IPS-11a (cell line): ENCODE measurements at regions not wholly inside any gene's neighbourhood (a gene's known extent, or its start where the extent isn't known, plus 50 kb on each side); places are given as distances from the start of the nearest gene placed in this dataset.

ENCODE experiments used
- H3K4me3 ChIP-seq: one replicate; pipeline ENCODE4 v1.5.1; 2013; ENCODE audit warnings: low read depth, low read length, control low read depth

DNA sequence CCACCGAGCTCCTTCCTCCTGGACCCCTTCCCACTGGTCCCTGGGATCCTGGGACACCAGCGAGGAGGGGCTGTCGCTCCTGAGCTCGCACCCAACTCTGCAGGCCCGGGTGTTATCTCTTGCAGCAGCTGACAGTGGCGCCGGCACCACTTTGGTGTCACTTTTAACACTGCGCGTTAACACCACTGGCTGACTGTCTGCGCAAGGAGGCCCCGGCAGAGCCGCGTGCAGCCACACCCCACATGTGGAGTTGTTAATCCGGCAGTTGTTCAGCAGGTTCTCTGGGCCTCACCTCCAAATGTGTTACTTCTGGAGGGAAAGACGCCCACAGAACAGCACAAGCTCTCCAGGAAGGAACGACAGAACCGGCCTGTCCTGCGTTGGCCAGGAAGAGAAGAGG, 155.0 kb upstream of the GLI2 start:
- no peak overlapping the region for H3K4me3 ChIP-seq

DNA sequence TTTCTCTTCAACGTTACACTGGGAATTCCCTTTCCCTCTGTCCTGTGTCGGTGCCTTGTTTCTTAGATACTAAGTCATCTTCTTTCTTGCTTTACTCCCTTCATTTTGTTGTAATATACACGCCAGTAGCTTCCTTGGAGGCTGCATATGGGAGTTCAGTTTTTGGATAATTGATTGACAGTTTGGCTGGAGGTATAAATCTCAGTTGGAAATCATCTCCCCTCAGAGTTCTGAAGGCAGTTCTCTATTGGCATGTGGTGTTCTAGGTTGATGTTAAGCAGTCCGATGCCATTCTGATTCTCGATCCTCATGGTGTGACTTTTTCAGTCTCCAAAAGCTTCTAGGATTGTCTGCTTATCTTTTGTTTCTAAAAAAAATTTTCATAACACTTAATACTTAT, 152.5 kb upstream of the GLI2 start:
- H3K4me3 ChIP-seq, result no peak overlapping the region

DNA sequence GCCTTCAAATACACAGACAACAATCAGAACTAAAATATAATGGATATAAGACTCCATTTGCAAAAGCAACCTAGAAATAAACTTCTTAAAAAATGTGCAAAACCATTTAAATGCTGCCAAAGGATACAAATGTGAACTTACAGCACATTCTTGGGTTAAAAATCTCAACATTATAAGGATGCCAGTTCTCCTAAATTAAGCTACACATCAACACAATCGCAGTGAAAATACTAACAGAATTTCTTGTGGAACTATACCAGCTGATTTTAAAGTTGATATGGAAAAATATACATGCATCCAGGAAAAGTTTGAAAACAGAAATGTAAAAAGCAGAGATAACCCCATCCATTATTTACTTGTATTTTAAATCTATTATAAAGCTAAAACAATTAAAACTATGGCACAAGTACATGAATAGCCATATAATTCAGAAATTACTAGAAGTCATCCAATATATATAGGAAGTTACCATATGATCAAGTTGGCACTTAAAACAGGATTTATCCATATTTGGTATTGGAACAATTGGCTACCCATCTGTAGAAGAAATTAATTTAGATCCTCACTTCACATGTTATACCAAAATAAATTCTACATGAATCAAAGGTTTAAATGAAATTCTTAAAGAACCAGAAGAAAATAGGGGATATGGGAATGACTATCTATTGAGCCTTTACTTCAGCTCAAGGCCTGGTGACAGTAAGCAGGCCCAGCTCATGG, 151.7 kb upstream of the GLI2 start:
- H3K4me3 ChIP-seq, result no peak overlapping the region

DNA sequence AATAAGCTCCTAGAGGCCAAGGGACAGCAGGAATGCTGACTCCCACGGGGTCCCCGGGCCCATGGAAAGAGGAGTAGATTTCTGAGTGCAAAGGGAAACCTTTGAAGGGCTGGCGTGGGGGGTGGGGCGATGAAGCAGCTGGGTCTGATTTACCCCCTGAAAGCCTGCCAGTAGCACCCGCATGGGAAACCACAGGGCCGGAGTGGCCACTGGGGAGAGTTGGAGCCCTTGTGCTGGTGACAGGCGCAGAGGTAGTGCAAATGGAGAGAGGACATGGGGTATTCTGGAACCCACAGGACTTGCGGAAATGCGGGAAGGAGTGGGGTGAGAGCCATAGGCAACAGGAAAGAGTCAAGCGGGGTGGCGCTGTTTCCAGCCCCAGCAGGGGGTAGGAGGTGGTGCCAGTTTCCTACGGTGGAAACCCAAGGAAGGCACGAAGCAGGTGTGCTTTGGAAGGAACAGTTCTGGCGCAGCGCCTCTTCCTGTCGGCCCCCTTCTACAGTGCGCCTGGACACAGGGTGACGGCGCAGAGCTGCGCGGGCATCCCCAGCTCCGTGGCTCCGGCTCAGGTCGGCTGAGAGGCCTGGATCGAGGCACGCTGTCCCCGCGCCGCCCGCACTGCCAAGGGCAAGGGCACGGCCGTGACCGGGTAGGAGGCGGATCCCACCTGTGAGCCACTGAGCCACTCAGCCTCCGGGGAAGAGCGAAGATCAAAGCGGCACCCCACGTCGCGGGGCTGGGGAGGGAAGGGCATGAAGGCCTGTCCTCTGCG, 149.0 kb upstream of the GLI2 start:
- peak overlapping the region; percentile 31 for H3K4me3 ChIP-seq

DNA sequence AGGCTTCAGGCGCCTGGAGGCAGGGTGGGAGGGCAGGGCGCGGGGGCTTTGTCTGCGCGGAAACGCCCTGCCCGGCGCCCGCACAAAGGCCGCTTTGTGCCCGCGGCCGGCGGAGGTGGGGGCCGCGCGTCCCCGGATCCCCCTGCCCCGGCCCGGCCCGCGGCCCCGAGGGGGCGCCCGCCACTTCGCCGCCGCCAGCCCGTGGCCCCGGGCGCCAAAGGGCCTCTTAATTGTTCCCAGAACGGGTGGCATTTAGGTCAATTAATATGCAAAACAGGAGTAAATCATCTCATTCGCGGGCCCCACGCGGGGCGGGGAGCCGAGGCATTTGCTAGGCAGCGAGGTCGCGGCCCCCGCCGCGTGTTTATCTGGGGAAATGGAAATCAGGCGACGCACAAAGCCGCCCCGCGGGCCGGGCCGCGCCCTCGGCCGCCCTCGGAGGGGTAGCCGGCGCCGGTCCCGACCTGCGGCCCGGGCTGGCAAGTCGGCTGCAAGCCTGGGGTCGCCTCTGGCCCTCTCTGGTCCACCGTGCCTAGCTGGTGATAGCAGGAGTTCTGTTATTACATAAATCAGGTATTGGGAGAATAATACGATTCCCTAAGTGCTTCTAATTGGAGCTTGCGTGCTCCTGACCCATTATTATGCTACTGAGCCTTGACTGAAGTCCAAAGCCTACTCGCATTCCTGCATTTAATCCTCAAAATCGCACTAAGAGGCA, 148.2 kb upstream of the GLI2 start:
- peak overlapping the region; percentile 31 for H3K4me3 ChIP-seq

DNA sequence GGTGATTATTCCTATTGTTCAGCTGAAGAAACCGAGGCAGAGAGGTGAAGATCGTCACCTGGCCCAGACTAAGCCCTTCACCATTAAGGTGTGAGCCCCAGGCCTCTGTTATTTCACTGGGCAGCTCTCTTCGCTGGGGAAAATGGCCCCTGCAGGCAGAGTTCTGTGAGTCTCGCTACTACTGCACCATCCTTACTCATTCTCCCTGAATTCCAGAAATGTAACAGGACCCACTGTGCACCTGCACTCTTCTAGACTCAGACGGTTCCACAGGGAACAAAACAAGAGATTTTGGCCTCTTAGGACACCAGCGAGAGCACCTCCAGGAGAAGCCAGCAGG, 147.7 kb upstream of the GLI2 start:
- no peak overlapping the region for H3K4me3 ChIP-seq

DNA sequence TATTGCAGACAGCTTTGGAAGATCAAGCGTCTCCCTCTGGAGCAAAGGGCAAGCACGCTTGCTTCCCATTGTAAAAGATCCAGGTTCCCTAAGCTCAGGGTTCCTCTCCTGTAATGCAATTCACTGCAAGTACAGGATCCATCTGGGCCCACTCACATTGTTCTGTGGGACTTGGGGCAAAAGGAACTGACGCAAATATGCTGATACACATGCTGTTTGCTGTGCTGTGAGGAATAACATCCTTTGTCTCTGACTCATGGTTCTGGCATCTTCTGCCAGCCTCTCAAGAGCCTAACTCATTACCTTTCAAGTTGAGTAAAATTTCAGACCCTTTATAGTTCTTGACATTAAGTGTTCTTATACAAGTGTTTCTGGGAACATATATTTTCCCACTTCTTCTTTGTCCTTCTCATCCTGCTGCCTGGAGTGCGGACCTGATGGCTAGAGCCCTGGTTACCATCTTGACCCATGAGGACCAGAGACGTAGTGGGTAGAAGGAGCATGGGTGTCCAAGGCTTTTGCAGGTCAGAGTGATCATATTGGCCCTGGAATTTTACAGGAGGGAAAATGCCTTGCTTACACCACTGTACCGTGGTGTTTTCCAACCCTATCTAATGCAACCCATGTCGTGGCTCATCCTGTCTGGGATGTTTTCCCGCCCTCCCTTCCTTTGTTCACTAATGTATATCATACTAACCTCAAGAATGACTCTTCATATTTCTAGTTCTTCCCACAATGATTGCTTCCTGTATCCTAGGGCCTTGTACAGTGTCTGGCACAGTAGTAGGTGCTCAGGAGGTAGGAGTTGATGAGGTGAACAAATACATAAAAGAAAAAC, 145.7 kb upstream of the GLI2 start:
- no peak overlapping the region for H3K4me3 ChIP-seq

DNA sequence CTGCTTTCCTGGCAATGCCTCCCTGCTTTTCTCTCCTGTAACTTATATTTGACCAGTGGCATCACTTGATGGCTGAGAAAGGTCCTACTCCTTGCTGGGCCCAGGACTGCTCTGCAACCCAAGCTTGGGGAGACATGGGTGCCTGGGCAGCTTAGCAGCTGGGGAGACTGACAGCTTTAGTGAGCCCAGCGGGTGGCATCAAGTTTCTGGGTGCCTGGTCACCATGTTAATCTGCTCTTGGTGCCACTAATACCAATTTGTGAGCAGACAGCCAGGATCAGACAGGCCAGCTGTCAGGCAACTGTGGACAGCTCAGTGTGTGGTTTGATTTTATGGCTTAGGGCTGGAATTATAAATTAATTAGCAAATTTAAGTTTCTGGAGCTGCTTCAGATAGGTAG, 144.8 kb upstream of the GLI2 start:
- H3K4me3 ChIP-seq, result no peak overlapping the region

DNA sequence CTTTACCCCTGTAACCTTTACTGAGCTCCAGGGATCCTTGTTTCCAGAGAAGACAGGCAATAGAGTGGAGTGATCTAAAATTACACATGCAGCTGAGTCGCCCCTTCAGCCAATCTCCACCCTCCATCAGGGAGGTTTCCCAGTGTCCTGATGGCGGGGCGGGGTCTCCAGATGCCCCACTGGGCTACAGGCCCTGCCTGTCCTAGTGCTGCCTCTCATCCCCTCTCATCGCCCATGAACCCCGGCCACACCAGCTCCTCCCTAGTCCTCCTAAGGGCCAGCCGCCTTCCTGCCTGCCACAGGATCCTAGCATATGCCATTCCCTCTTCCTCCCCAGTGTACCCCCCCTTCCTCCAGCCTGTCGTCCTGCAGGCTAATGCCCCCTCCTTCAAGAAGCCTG, 144.1 kb upstream of the GLI2 start:
- H3K4me3 ChIP-seq, result no peak overlapping the region

DNA sequence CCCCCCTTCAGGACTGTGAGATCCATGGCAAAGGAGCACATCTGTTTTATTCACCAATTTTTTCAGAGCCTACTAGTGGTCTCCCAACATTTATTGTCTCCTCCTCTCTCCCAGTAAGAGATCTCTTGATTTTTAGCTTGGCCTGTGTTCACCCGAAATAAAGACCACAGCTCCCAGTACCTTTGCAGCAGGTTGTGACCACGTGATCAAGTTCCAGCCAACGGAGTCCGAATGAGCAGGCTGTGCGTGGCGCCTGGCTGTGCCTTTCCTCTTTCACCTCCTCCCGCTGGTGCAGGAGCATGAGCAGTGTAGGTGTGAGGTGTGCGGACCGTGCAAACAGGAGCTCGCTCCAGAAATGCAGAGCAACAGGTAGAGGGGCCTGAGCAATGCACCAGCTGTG, 143.6 kb upstream of the GLI2 start:
- no peak overlapping the region for H3K4me3 ChIP-seq

DNA sequence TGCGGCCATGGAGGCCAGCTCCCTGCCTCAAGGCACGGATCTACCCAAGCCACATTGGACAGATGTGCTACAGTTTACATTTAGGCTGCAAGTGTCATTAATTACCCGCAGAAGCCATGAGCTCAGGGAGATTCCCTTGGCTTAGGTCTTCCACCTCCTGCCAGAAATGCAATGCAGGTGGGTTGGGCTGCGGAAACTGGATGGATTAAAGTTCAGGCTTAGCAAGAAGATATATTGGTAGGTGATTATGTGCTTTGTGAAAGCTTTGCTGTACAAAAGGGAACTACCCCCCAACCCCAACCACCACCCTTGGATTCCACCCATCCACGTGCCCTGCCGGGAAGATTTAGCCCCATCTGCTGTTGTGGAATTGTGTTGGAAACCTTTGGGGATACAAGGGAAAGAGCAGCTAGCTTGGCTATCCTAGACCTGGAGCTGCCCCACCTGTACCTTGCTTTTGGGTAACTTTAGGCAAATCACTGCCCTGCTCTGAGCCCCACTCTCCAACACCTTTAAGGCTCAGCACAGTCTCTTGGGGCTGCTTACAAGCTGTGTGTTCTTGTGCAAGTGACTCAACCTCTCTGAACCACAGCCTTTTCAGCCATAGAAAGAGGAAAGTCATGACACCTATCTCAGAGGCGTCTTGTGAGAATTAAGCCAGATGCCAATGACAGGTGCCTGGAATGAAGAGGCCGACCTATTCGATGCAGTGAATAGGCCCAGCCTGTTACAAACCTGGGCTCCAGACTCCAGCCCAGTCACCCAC, 141.6 kb upstream of the GLI2 start:
- no peak overlapping the region for H3K4me3 ChIP-seq

DNA sequence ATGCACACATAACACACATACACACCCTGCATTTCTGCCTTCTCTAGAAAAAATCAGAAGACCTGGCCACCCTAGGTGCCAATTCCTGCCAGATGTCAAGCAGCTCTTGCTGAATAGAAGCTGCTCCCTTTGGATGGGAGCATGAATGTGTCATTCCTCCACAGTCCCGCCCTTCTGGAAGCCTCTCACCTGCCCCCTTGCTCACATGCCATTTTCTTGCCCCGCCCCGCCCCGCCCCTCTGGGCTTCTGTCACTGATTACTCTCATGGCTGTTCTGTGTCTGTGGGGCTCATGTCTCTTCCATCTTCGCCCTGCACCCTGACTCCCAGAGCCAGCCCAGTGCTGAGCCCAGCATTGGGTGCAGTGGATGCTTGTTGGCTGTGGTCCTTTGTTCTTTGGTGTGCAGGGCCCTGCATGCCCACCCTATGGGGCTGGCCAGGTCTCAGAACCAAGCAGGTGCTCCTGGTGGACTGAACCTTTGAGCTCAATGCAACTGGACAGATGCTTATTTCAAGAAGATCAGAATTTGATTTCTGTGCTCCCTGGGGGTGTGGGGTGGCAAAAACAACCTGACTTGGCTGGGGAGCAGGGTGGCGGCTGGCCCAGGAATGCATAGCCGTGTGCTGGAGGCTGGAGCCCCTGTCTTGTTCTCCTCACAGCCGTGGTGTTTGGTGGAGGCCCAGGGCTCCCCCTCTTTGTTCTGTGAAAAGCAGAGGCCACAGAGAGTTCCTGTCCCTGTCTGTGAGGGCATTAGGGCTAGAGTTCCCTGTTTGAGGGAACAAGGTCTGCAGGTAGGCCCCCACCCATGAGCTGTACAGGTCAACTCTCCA, 140.6 kb upstream of the GLI2 start:
- H3K4me3 ChIP-seq, result no peak overlapping the region

DNA sequence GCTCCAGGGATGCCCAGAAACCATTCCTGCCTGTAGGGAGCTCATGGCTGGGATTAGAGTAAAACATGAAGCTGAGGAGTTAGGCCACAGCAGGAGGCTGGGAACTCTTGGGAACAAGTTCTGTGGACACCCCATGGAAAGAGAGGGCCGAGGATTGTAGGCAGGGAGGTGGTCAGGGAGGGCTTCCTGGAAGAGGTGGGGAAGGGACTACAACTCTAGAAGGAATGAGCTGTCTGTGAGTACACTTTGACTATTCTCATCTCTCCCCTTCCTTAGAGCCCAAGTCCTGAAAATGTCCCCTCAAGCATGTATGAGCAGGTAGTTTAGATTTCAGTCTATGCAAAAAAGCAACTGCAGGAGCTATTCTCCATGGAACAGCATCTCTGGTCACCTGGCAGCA, 139.9 kb upstream of the GLI2 start:
- no peak overlapping the region for H3K4me3 ChIP-seq

DNA sequence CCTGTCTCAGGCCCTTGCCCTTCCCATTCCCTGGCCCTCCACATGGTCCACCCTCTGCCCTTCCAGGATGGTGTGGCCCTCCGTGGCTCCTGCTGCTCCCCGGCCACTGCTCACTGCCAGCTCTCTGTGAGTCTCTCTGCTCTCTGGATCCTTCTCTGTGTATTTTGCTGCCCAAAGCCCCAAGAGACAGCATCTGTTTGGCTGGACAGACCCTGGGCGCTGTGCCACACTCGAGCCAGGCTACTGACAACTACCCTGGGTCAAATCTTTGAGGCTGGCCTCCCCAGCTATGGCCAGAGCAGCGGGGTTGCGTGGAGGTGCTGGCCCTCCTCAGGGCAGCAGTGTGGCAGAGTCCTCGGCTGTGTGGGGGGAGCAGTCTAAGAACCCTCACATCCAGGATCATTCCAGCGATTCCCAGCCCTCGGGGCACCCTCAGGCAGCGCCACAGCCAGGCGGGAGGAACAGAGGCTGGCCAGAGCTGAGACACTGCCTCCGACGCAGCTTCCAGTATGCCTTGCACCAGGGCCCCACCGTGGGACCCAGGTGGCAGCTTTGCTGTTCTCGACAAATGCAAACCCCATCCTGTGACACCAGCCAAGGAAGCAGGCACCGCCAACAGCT, 139.4 kb upstream of the GLI2 start:
- no peak overlapping the region for H3K4me3 ChIP-seq

DNA sequence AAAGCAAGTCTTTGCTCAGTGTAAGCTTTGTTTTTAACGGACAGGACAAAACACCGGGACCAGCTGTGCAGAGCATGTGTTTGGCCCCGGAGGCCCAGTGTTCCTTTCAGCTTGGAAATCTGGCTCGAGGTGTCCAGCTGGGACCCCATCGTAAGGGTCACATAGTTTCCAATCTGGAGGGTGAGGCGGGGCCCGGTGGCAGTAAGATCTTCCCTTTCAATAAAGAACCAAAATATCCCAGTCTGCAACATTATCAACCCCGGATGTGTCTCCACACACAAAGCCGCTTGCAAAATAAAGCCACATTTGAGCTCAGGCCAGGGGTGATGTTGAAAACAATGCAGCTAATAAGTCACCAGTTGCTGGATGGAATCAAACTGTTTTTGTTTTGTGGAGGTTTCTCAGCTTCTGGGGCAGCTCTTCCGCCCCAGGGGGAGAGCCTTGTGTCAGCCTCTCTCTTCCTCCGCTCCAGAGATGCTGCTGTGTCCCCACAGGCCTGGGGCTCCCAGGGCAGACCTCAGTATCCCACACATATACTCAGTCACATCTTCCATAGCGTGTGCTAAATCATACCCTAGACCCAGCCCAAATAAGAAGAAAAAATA, 138.6 kb upstream of the GLI2 start:
- H3K4me3 ChIP-seq, result no peak overlapping the region

DNA sequence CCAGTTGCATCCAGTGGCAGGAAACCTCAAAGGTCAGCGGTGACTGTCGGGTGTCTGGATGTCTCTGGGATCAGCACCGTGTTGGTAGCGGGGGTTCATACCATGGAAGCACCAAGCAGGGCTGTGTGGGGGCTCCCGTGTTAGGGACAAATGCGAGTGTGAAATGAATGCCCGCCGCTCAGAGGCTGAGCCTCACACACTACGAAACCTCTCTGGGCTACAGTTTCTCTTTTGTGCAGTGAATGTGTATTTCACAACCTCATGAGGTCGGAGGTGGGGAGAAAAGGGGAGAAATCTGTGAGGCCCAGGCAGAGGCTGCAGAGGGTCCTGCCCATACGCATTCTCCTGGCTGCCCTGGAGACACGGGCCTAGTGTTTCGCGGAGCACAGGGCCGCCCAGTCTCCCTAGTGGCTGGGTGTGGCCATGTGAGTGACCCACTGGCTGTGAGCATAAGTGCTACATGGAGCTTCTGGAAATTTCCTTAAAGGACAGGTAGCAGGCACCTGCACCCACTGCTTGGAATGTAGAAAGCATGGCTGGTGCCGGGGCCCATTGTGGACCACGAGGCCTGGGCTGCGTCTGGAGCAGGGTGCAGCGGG, 138.0 kb upstream of the GLI2 start:
- H3K4me3 ChIP-seq, result no peak overlapping the region

DNA sequence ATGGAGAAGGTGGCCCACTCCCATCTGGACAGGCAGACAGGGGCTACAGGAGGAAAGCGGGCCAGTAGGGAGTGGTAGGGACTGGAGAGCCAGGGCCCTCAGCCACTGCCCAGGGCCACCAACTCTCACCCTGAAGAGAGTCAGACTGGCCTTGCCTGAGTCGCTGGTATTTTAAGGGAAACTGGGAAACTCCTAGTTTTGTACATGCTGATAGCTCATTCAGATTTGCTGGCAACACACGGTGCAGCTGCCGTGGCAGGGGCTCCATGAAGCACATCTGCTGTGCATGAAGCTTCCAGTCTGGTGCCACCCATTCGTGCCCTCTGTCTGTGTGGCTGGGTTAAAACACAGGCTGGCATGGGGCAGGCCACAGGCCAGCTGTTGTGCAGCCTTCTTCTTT, 137.3 kb upstream of the GLI2 start:
- no peak overlapping the region for H3K4me3 ChIP-seq

DNA sequence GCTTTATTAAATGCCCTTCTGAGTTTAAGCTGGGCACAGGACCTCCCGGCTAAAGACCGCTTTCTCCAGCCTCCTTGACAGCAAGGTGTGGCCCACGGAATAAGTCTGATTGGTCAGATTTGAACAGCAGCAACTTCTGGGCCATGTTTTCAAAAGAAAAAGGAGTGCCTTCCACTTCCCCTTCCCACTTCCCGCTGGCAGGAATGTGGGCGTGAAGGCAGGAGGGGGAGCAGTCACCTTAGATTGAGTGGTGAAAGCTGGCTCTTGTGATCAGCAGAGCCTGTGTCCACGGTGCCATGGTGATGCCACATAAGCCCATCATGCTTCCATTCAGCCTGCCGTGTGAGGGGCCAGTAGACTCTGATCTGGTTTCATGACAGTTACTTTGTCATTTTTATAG, 136.6 kb upstream of the GLI2 start:
- no peak overlapping the region for H3K4me3 ChIP-seq
